Parathyroid adenoma (tissue), 2 donors: ENCODE measurements at regions not wholly inside any gene's neighbourhood (a gene's known extent, or its start where the extent isn't known, plus 50 kb on each side); places are given as distances from the start of the nearest gene placed in this dataset.

Source experiments
- H2AFZ ChIP-seq: fragments of 300-600 bp; sonication (generic); one replicate; pipeline ENCODE4 v1.7.0; 2017; ENCODE audit warnings: antibody characterized with exemption, mild to moderate bottlenecking
- H3K27ac ChIP-seq: fragments of 300-600 bp; sonication (generic); one replicate; pipeline ENCODE4 v1.7.0; 2017
- H3K27me3 ChIP-seq: fragments of 300-600 bp; sonication (generic); one replicate; pipeline ENCODE4 v1.7.0; 2017; ENCODE audit warnings: low read length; ENCODE audit not compliant: control insufficient read depth, insufficient read depth
- H3K36me3 ChIP-seq: fragments of 300-600 bp; sonication (generic); one replicate; pipeline ENCODE4 v1.7.0; 2017; ENCODE audit warnings: low read length; ENCODE audit not compliant: control insufficient read depth, insufficient read depth
- H3K4me1 ChIP-seq: fragments of 300-600 bp; sonication (generic); one replicate; pipeline ENCODE4 v1.7.0; 2017; ENCODE audit warnings: control low read depth
- H3K4me2 ChIP-seq: fragments of 300-600 bp; sonication (generic); one replicate; pipeline ENCODE4 v1.7.0; 2017; ENCODE audit warnings: low read length
- H3K4me3 ChIP-seq: fragments of 300-600 bp; sonication (generic); one replicate; pipeline ENCODE4 v1.7.0; 2017; ENCODE audit warnings: low read depth, low read length
- H3K79me2 ChIP-seq: fragments of 300-600 bp; sonication (generic); one replicate; pipeline ENCODE4 v1.7.0; 2017; ENCODE audit warnings: control low read depth
- H3K9ac ChIP-seq: fragments of 300-600 bp; sonication (generic); one replicate; pipeline ENCODE4 v1.7.0; 2017; ENCODE audit warnings: mild to moderate bottlenecking
- H3K9me3 ChIP-seq: fragments of 300-600 bp; sonication (generic); one replicate; pipeline ENCODE4 v1.7.0; 2017; ENCODE audit warnings: low read length; ENCODE audit not compliant: control insufficient read depth
- TF ChIP-seq, protein P1 (sequence below): fragments of 300-600 bp; sonication (generic); IDR thresholded peaks from one replicate; pipeline ENCODE4 v1.7.0; 2017; ENCODE audit warnings: antibody characterized with exemption, mild to moderate bottlenecking
- donor health status: primary hyperparathyroidism.

DNA sequence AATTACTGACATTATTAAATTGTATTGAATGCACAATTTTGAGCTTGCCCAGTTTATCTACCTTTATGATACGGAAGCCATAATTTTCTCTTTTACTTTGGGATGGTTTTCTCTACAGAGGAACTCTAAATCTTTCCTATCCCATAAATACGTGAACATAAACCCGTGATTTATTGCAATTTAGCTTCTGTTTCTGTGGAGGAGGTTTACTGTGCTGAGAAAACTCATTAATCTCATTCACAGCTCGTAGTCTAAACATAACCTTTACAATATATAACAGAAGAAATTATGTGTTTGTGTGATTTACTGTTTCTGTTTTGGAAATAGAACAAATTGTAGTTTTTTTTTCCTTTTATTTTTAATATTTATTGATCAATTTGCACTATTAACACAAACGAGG lies 207.1 kb upstream of the PCDH9 start:
- H3K27me3 ChIP-seq, result no peaks in the 10 kb centered on the region
- no peak overlapping the region for H3K9ac ChIP-seq
- TF ChIP-seq, protein P1, sequence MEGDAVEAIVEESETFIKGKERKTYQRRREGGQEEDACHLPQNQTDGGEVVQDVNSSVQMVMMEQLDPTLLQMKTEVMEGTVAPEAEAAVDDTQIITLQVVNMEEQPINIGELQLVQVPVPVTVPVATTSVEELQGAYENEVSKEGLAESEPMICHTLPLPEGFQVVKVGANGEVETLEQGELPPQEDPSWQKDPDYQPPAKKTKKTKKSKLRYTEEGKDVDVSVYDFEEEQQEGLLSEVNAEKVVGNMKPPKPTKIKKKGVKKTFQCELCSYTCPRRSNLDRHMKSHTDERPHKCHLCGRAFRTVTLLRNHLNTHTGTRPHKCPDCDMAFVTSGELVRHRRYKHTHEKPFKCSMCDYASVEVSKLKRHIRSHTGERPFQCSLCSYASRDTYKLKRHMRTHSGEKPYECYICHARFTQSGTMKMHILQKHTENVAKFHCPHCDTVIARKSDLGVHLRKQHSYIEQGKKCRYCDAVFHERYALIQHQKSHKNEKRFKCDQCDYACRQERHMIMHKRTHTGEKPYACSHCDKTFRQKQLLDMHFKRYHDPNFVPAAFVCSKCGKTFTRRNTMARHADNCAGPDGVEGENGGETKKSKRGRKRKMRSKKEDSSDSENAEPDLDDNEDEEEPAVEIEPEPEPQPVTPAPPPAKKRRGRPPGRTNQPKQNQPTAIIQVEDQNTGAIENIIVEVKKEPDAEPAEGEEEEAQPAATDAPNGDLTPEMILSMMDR, result no peak
- no peak overlapping the region for H2AFZ ChIP-seq
- no peaks in the 10 kb centered on the region for H3K9me3 ChIP-seq
- H3K4me2 ChIP-seq, result no peak overlapping the region
- no peaks in the 10 kb centered on the region for H3K36me3 ChIP-seq
- no peaks in the 10 kb centered on the region for H3K79me2 ChIP-seq
- no peaks in the 10 kb centered on the region for H3K4me1 ChIP-seq
- no peak overlapping the region for H3K4me3 ChIP-seq
- H3K27ac ChIP-seq, result no peak overlapping the region

DNA sequence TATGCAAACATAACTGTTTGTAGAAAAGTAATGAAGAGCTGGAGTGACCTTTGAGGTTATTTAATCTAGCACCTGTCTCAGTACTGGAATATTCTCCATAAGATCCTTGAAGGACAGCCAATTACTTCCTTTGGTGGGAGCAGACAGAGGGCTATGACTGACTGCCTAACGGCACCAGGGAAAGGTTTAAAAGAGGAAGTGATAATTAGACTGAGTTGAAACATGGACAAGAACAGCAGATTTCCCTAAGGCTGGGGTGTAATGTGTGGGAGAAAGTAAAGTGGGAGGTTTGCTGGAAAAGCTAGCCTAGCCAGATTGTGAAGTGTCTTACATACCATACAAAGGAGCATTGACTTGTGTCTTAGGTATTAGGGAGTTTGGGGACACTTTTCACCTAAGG lies 191.3 kb upstream of the PCDH9 start:
- Histone ChIP-seq H3K27me3 (no peaks in the 10 kb centered on the region), H3K9ac (no peak overlapping the region), H3K4me2 (no peak overlapping the region), H2AFZ (no peak overlapping the region), H3K79me2 (no peaks in the 10 kb centered on the region), H3K4me1 (no peaks in the 10 kb centered on the region), H3K9me3 (no peaks in the 10 kb centered on the region), H3K27ac (no peak overlapping the region), H3K4me3 (no peak overlapping the region), H3K36me3 (no peaks in the 10 kb centered on the region)
- TF ChIP-seq, protein P1, result no peak

DNA sequence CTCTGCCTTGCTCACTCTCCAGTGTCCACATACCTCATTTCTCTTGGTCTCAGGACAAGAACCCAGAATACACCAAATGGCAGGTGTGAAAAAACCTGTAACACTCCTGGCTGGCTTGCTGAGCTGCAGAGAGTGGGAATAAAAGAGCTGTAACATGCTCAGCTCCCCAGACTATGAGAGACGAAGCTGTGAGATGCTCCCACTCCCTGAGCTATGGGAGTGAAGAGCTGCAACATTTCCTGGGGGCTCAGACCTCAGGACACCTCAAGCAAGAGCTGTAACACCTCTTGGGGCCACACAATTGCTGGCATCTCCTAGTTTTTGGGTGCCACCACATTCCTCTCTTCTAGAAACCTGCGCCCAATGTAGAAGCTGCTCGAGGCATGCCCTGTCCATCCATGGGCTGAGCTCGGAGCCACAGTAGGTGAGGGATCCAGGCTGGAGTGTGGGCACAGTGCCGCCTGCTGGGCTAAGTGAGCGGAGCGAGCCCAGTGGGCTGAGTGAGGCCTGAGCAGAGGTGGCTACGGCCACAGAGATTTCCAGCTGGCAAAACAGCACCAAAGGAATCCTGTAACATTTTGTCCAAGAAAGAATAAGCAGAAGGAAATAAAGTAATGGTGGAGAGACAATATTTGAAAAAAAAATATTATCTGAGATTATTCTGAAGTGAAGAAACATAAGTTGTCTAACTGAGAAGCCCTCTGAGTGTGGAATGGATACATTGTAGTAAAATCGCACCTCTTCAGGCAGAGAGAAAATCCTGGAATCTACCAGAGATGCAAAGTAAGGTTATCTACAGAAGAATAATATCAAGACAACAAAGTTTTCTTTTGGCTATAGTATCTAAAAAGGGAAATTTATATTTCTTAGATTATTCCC lies 186.2 kb upstream of the PCDH9 start:
- Histone ChIP-seq H3K36me3 (no peaks in the 10 kb centered on the region), H3K9ac (no peak overlapping the region), H3K9me3 (no peaks in the 10 kb centered on the region), H3K4me2 (no peak overlapping the region), H3K4me1 (no peaks in the 10 kb centered on the region), H3K27me3 (no peaks in the 10 kb centered on the region), H3K4me3 (no peak overlapping the region), H2AFZ (no peak overlapping the region), H3K79me2 (no peaks in the 10 kb centered on the region), H3K27ac (no peak overlapping the region)
- TF ChIP-seq, protein P1, result no peak

DNA sequence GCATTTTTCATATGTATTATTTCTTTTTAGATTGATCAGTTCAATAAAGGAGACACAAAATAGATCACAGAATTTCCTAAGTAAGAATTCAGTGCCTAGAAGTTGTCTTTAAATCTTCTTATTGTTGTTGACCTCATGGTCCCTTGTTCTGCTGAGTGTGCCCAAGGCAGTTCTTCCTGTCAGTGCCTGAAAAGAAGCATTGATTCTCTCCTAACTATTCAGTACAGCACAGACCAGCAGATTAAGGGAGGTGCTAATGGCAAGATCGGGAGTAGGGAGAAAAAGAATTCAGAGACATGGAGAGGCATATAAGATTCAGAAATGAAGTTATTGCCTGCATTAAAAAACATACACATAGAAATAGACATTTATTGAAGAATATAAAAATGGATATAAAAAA lies 180.5 kb upstream of the PCDH9 start:
- Histone ChIP-seq H3K4me3 (no peak overlapping the region), H2AFZ (no peak overlapping the region), H3K9ac (no peak overlapping the region), H3K27me3 (no peaks in the 10 kb centered on the region), H3K4me2 (no peak overlapping the region), H3K36me3 (no peaks in the 10 kb centered on the region), H3K79me2 (no peaks in the 10 kb centered on the region), H3K9me3 (no peaks in the 10 kb centered on the region), H3K27ac (no peak overlapping the region), H3K4me1 (no peaks in the 10 kb centered on the region)
- TF ChIP-seq, protein P1, result no peak

DNA sequence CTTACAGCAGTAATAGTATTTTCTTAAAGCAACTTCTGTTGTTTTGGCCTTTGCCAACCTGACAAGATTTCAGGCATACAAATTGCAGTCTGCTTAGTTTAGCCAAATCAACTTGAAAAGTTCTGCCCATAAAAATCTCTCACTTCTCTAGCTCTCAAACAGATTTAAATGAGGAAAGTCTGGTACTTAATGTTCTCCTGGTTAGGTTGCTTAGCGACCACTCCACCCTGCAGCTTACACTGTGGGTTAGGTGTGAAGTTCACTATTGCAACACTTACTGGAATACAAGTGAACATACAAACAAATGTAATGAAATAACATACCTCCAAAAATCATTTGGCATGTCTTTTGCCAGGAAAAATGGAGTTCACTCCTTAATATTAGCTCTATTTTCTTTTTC lies 178.7 kb upstream of the PCDH9 start:
- H3K4me3 ChIP-seq, result no peak overlapping the region
- no peaks in the 10 kb centered on the region for H3K79me2 ChIP-seq
- H3K27ac ChIP-seq, result no peak overlapping the region
- no peak overlapping the region for H3K9ac ChIP-seq
- TF ChIP-seq, protein P1, result no peak
- H3K4me1 ChIP-seq, result no peaks in the 10 kb centered on the region
- H2AFZ ChIP-seq, result no peak overlapping the region
- no peaks in the 10 kb centered on the region for H3K9me3 ChIP-seq
- no peaks in the 10 kb centered on the region for H3K36me3 ChIP-seq
- H3K27me3 ChIP-seq, result no peaks in the 10 kb centered on the region
- no peak overlapping the region for H3K4me2 ChIP-seq
